ENCODE measurements at regions not wholly inside any gene's neighbourhood (a gene's known extent, or its start where the extent isn't known, plus 50 kb on each side); places are given as distances from the start of the nearest gene placed in this dataset.

GRCh38 chr4:159010563-159011260, 92.2 kb upstream of the RAPGEF2 start:
- no peak for TF ChIP-seq CTCF (conservative IDR thresholded peaks at IDR 0.05)
- no peak for DNase-seq
- Histone ChIP-seq H3K9ac (ENCODE audit: extremely low read depth, low read length, poor library complexity, severe bottlenecking) (no peak overlapping the region), H3K9me3 (ENCODE audit: control insufficient read depth, low read length) (no peaks in the 10 kb centered on the region), H3K4me1 (ENCODE audit: control insufficient read depth, insufficient read depth, low read length) (no peaks in the 10 kb centered on the region), H3K27ac (ENCODE audit: low read depth, low read length) (no peak overlapping the region), H3K4me3 (ENCODE audit: low read length) (no peak overlapping the region), H3K27me3 (ENCODE audit: control insufficient read depth, insufficient read depth, low read length, poor library complexity, severe bottlenecking) (peaks cover 15% of the 10 kb centered on the region), H3K36me3 (ENCODE audit: control insufficient read depth, insufficient read depth, low read length) (no peaks in the 10 kb centered on the region)
- H3K9me3 Mint-ChIP-seq: no peaks in the 10 kb centered on the region
- WGBS, 2 experiments (ENCODE audit: insufficient coverage in 1 of 2, insufficient read length in 1 of 2): 89 to 98% methylated on average over 5 of the region's 5 CpGs
- H3K27me3 Mint-ChIP-seq (ENCODE audit: insufficient read depth): peaks cover 3% of the 10 kb centered on the region
- H3K4me3 Mint-ChIP-seq: no peak overlapping the region
- no peak overlapping the region for H3K27ac Mint-ChIP-seq
- H3K4me1 Mint-ChIP-seq: peaks cover 11% of the 10 kb centered on the region
- H3K36me3 Mint-ChIP-seq (ENCODE audit: low read depth): no peaks in the 10 kb centered on the region

- Histone ChIP-seq H3K27me3 (ENCODE audit: control insufficient read depth, insufficient read depth, low read length, poor library complexity, severe bottlenecking) (peaks cover 28% of the 10 kb centered on the region), H3K4me3 (ENCODE audit: low read length) (no peak overlapping the region), H3K27ac (ENCODE audit: low read depth, low read length) (no peak overlapping the region), H3K4me1 (ENCODE audit: control insufficient read depth, insufficient read depth, low read length) (peaks cover 3% of the 10 kb centered on the region), H3K9me3 (ENCODE audit: control insufficient read depth, low read length) (no peaks in the 10 kb centered on the region), H3K9ac (ENCODE audit: extremely low read depth, low read length, poor library complexity, severe bottlenecking) (no peak overlapping the region), H3K36me3 (ENCODE audit: control insufficient read depth, insufficient read depth, low read length) (no peaks in the 10 kb centered on the region)
- Mint-ChIP-seq H3K9me3 (no peaks in the 10 kb centered on the region), H3K27ac (no peak overlapping the region), H3K4me1 (peaks cover 16% of the 10 kb centered on the region), H3K36me3 (ENCODE audit: low read depth) (no peaks in the 10 kb centered on the region), H3K4me3 (no peak overlapping the region), H3K27me3 (ENCODE audit: insufficient read depth) (peaks cover 18% of the 10 kb centered on the region)
- no peak for DNase-seq
- no peak for TF ChIP-seq CTCF (conservative IDR thresholded peaks at IDR 0.05)
- 82 to 89% methylated on average over 4 of the region's 4 CpGs for WGBS, 2 experiments (ENCODE audit: insufficient coverage in 1 of 2, insufficient read length in 1 of 2)
These were observed 90.5 kb upstream of the RAPGEF2 start for GRCh38 chr4:159012381-159012780.

- peaks cover 41% of the 10 kb centered on the region for H3K27me3 ChIP-seq (ENCODE audit: control insufficient read depth, insufficient read depth, low read length, poor library complexity, severe bottlenecking)
- Mint-ChIP-seq H3K36me3 (ENCODE audit: low read depth) (no peaks in the 10 kb centered on the region), H3K9me3 (no peaks in the 10 kb centered on the region), H3K27ac (no peak overlapping the region), H3K27me3 (ENCODE audit: insufficient read depth) (peaks cover 32% of the 10 kb centered on the region), H3K4me3 (no peak overlapping the region), H3K4me1 (peaks cover 19% of the 10 kb centered on the region)
- peaks cover 3% of the 10 kb centered on the region for H3K4me1 ChIP-seq (ENCODE audit: control insufficient read depth, insufficient read depth, low read length)
- H3K36me3 ChIP-seq (ENCODE audit: control insufficient read depth, insufficient read depth, low read length): no peaks in the 10 kb centered on the region
- no peak overlapping the region for H3K27ac ChIP-seq (ENCODE audit: low read depth, low read length)
- no peak for DNase-seq
- no peak overlapping the region for H3K4me3 ChIP-seq (ENCODE audit: low read length)
- H3K9me3 ChIP-seq (ENCODE audit: control insufficient read depth, low read length): no peaks in the 10 kb centered on the region
- no peak overlapping the region for H3K9ac ChIP-seq (ENCODE audit: extremely low read depth, low read length, poor library complexity, severe bottlenecking)
- no peak for TF ChIP-seq CTCF (conservative IDR thresholded peaks at IDR 0.05)
These were observed 89.2 kb upstream of the RAPGEF2 start for GRCh38 chr4:159013692-159014091.
